ENCODE measurements at regions not wholly inside any gene's neighbourhood (a gene's known extent, or its start where the extent isn't known, plus 50 kb on each side); places are given as distances from the start of the nearest gene placed in this dataset.

DNA sequence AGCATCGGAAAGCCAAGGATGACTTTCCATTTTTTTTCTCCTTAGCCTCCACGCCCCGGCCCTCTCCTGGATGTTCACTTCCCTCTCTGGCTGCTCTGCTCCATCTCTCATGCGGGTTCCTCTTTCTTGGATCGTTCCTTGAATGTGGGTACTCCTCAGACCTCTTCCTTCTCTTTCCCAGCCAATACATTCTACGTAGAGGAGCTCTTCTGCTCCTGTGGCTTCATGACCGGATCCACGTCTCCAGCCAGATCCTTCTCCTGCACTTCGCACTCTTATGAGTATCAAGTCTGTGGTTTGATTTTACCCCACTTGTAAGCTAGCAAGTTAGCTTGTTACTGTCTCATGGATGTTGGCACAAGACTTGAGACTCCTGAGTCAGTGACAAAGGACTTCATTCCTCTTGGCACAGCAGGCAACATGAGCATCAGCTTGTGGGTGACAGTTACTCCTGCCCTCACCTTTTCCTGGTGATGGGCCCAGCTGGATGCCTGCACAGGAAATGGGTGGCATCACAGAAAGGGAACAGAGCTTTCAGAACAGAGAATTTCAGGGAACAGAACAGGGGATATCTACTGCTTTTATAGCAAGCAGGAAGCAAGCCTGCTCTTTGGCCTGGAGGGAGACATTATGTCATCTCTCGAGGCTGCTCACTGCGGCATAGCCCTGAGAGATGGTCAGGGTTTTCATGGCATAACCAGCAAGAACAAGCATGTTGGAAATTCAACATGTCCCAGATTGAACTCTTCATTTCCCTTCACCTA, 100.1 kb upstream of the KIF26B start:
- Histone ChIP-seq H3K9ac (ENCODE audit: low read length) (no peak overlapping the region), H2AFZ (ENCODE audit: low read depth, low read length) (no peak overlapping the region), H3K9me3 (ENCODE audit: insufficient read depth, low read length) (no peaks in the 10 kb centered on the region), H4K20me1 (ENCODE audit: insufficient read depth, low read length) (no peaks in the 10 kb centered on the region), H3K79me2 (ENCODE audit: low read length) (no peaks in the 10 kb centered on the region), H3K4me1 (ENCODE audit: low read length) (peaks cover 11% of the 10 kb centered on the region), H3K36me3 (replicated peaks; ENCODE audit: low read depth, low read length) (no peaks in the 10 kb centered on the region), H3K27ac (ENCODE audit: low read length) (no peak overlapping the region), H3K27me3 (ENCODE audit: low read depth, low read length) (peaks cover 17% of the 10 kb centered on the region), H3K4me2 (ENCODE audit: low read length) (peak overlapping the region; percentile 51), H3K4me3 (ENCODE audit: low read length) (peak overlapping the region; percentile 24)
- TF ChIP-seq CTCF (IDR thresholded peaks at IDR 0.05; ENCODE audit: low read depth, low read length), result no peak
- TF ChIP-seq EZH2phosphoT487 (IDR thresholded peaks at IDR 0.05; ENCODE audit: low read depth), result no peak

- Histone ChIP-seq H3K4me2 (ENCODE audit: low read length) (peak overlapping the region; percentile 51), H3K9ac (ENCODE audit: low read length) (no peak overlapping the region), H3K36me3 (replicated peaks; ENCODE audit: low read depth, low read length) (no peaks in the 10 kb centered on the region), H3K27ac (ENCODE audit: low read length) (no peak overlapping the region), H3K27me3 (ENCODE audit: low read depth, low read length) (peaks cover 15% of the 10 kb centered on the region), H3K4me1 (ENCODE audit: low read length) (peaks cover 11% of the 10 kb centered on the region), H2AFZ (ENCODE audit: low read depth, low read length) (no peak overlapping the region), H3K9me3 (ENCODE audit: insufficient read depth, low read length) (no peaks in the 10 kb centered on the region), H3K4me3 (ENCODE audit: low read length) (peak overlapping the region; percentile 24), H3K79me2 (ENCODE audit: low read length) (no peaks in the 10 kb centered on the region), H4K20me1 (ENCODE audit: insufficient read depth, low read length) (no peaks in the 10 kb centered on the region)
- TF ChIP-seq EZH2phosphoT487 (IDR thresholded peaks at IDR 0.05; ENCODE audit: low read depth) (no peak), CTCF (IDR thresholded peaks at IDR 0.05; ENCODE audit: low read depth, low read length) (no peak)
These were observed 100.7 kb upstream of the KIF26B start for GRCh38 chr1:245054105-245054504.

DNA sequence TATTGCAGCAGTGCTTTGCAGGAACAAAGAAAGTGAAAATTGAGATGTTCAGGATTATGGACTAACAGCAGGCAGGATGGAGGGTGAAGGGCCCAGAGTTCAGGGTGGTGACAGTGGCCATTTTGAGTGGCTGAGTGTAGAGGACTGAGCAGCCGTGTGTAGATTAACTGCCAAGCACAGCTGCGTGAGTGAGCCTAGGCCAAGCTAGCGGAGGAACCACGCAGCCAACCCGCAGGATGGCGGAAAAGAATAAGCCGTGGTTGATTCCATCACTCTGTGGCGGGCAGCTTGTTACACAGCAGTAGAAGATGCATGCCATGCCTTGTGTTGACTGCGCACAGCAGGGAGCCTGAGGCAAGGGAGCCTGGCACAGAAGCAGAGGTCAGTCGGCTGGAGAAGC, 102.5 kb upstream of the KIF26B start:
- Histone ChIP-seq H3K4me2 (ENCODE audit: low read length) (no peak overlapping the region), H3K79me2 (ENCODE audit: low read length) (no peaks in the 10 kb centered on the region), H2AFZ (ENCODE audit: low read depth, low read length) (no peak overlapping the region), H3K36me3 (replicated peaks; ENCODE audit: low read depth, low read length) (no peaks in the 10 kb centered on the region), H3K4me3 (ENCODE audit: low read length) (no peak overlapping the region), H4K20me1 (ENCODE audit: insufficient read depth, low read length) (no peaks in the 10 kb centered on the region), H3K27me3 (ENCODE audit: low read depth, low read length) (peaks cover 15% of the 10 kb centered on the region), H3K9me3 (ENCODE audit: insufficient read depth, low read length) (no peaks in the 10 kb centered on the region), H3K4me1 (ENCODE audit: low read length) (peaks cover 11% of the 10 kb centered on the region), H3K27ac (ENCODE audit: low read length) (no peak overlapping the region), H3K9ac (ENCODE audit: low read length) (no peak overlapping the region)
- TF ChIP-seq CTCF (IDR thresholded peaks at IDR 0.05; ENCODE audit: low read depth, low read length) (no peak), EZH2phosphoT487 (IDR thresholded peaks at IDR 0.05; ENCODE audit: low read depth) (no peak)

GRCh38 chr1:245051349-245052221, 103.2 kb upstream of the KIF26B start:
- H3K4me3 ChIP-seq (ENCODE audit: low read length), result no peak overlapping the region
- no peak overlapping the region for H3K9ac ChIP-seq (ENCODE audit: low read length)
- no peak overlapping the region for H3K27ac ChIP-seq (ENCODE audit: low read length)
- no peak overlapping the region for H2AFZ ChIP-seq (ENCODE audit: low read depth, low read length)
- H3K9me3 ChIP-seq (ENCODE audit: insufficient read depth, low read length), result no peaks in the 10 kb centered on the region
- no peaks in the 10 kb centered on the region for H3K79me2 ChIP-seq (ENCODE audit: low read length)
- TF ChIP-seq EZH2phosphoT487 (IDR thresholded peaks at IDR 0.05; ENCODE audit: low read depth) (no peak), CTCF (IDR thresholded peaks at IDR 0.05; ENCODE audit: low read depth, low read length) (no peak)
- peaks cover 11% of the 10 kb centered on the region for H3K4me1 ChIP-seq (ENCODE audit: low read length)
- H3K36me3 ChIP-seq (replicated peaks; ENCODE audit: low read depth, low read length), result no peaks in the 10 kb centered on the region
- no peaks in the 10 kb centered on the region for H4K20me1 ChIP-seq (ENCODE audit: insufficient read depth, low read length)
- H3K27me3 ChIP-seq (ENCODE audit: low read depth, low read length), result peaks cover 15% of the 10 kb centered on the region
- no peak overlapping the region for H3K4me2 ChIP-seq (ENCODE audit: low read length)
